ENCODE measurements at regions not wholly inside any gene's neighbourhood (a gene's known extent, or its start where the extent isn't known, plus 50 kb on each side); places are given as distances from the start of the nearest gene placed in this dataset.
"Not testable (repeated sequence)": the region's sequence is repeated elsewhere in the genome, so short reads cannot be mapped to it uniquely, and the experiment has no call there.

DNA sequence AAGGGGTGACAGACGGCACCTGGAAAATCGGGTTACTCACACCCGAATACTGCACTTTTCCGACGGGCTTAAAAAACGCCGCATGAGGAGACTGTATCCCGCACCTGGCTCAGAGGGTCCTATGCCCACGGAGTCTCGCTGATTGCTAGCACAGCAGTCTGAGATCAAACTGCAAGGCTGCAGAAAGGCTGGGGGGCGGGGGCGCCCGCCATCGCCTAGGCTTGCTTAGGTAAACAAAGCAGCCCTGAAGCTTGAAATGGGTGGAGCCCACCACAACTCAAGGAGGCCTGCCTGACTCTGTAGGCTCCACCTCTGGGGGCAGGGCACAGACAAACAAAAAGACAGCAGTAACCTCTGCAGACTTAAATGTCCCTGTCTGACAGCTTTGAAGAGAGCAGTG, 144.4 kb downstream of the TYW3 start:
- TF ChIP-seq EZH2 (IDR thresholded peaks at IDR 0.05; ENCODE audit: insufficient read depth, poor library complexity, severe bottlenecking); EZH2phosphoT487 (IDR thresholded peaks at IDR 0.05; ENCODE audit: insufficient read depth, low read depth): not testable (repeated sequence)
